HCT116 (cell line): ENCODE measurements at regions not wholly inside any gene's neighbourhood (a gene's known extent, or its start where the extent isn't known, plus 50 kb on each side); places are given as distances from the start of the nearest gene placed in this dataset.

Experiments used
- ATAC-seq: fragments of 200-7000 bp; cut with Tn5 transposase; 2 replicates; pipeline ENCODE4 v1.9.1; 2020; ENCODE audit warnings: mild to moderate bottlenecking, moderate library complexity
- BruUV-seq: library from RNA; stranded (reverse); fragments of 400-500 nt; replicated peaks from 2 replicates; lab custom pipeline; 2021; lab: Mats Ljungman, UMichigan
- CTCF ChIA-PET: fragments of 300-600 bp; sonication (Branson Sonifier 250); formaldehyde crosslinking; loops from one replicate; lab custom pipeline; 2021; ENCODE audit warnings: antibody characterized with exemption; lab: Charles Lee
- POLR2A ChIA-PET: fragments of 300-600, 350-600 bp; sonication (Branson Sonifier 250); formaldehyde crosslinking; loops from one replicate; lab custom pipeline; 2021; ENCODE audit warnings: antibody characterized with exemption; lab: Charles Lee
- RAD21 ChIA-PET, 2 experiments: fragments of 300-600 bp; sonication (Branson Sonifier 250); formaldehyde crosslinking; loops; one replicate each; lab custom pipeline; 2023; ENCODE audit warnings: low total read pairs in 2 of 2; ENCODE audit not compliant: uncharacterized antibody in 2 of 2, unreplicated experiment in 2 of 2, low non-redundant PET in 1 of 2; lab: Charles Lee
- DNase-seq: peaks from one replicate; pipeline ENCODE4 v3.0.0-alpha.2; 2010; ENCODE audit warnings: low read depth, low spot score
- H2AFZ ChIP-seq: fragments of 200-600 bp; shearing (Covaris generic), sonication (generic); 2 replicates; pipeline ENCODE4 v1.6.1; 2017; ENCODE audit warnings: low read depth, mixed run types, mixed read lengths, antibody characterized with exemption, low read length; ENCODE audit not compliant: poor library complexity, severe bottlenecking
- H3K27ac ChIP-seq: 2 replicates; pipeline ENCODE4 v1.5.1; 2012; ENCODE audit warnings: low read depth, low read length
- H3K27me3 ChIP-seq: fragments of 200-600 bp; sonication (generic); 2 replicates; pipeline ENCODE4 v1.6.1; 2016; ENCODE audit warnings: mixed run types, low read length, mixed read lengths; ENCODE audit not compliant: insufficient read depth
- H3K36me3 ChIP-seq, 2 experiments: fragments of 200-500 bp in 1 of 2; fragments of 200-600 bp in 1 of 2; sonication (Bioruptor generic) in 1 of 2; sonication (generic) in 1 of 2; 2 replicates each; pipeline versions ENCODE4 v1.5.1 to v1.6.1; 2014 to 2016; ENCODE audit warnings: low read length in 2 of 2, inconsistent platforms in 1 of 2, mixed read lengths in 1 of 2, mixed run types in 1 of 2; ENCODE audit not compliant: insufficient read depth in 2 of 2, control insufficient read depth in 1 of 2
- H3K4me1 ChIP-seq, 2 experiments: fragments of 200-600 bp in 1 of 2; sonication (generic) in 1 of 2; 2 replicates each; pipeline versions ENCODE4 v1.5.1 to v1.6.1; 2012 to 2017; ENCODE audit warnings: low read length in 2 of 2, inconsistent platforms in 1 of 2, mild to moderate bottlenecking in 1 of 2, mixed read lengths in 1 of 2, mixed run types in 1 of 2, moderate library complexity in 1 of 2; ENCODE audit not compliant: insufficient read depth in 2 of 2, control insufficient read depth in 1 of 2
- H3K4me2 ChIP-seq: fragments of 200-600 bp; sonication (generic); 2 replicates; pipeline ENCODE4 v1.6.1; 2017; ENCODE audit warnings: mixed run types, low read length, mixed read lengths
- H3K4me3 ChIP-seq, 2 experiments: fragments of 200-600 bp in 1 of 2; sonication (generic) in 1 of 2; replicated peaks in 1 of 2; 2 replicates each; pipeline ENCODE4 v1.5.1; 2011 to 2016; ENCODE audit warnings: low read length in 2 of 2, control low read depth in 1 of 2, low read depth in 1 of 2, mild to moderate bottlenecking in 1 of 2, mixed read lengths in 1 of 2, mixed run types in 1 of 2
- H3K79me2 ChIP-seq: fragments of 200-600 bp; sonication (generic); 2 replicates; pipeline ENCODE4 v1.6.1; 2017; ENCODE audit warnings: mild to moderate bottlenecking, mixed run types, low read length, moderate library complexity, mixed read lengths; ENCODE audit not compliant: insufficient read depth
- H3K9ac ChIP-seq: fragments of 200-600 bp; sonication (generic); 2 replicates; pipeline ENCODE4 v1.6.1; 2016; ENCODE audit warnings: low read length, mixed read lengths
- H3K9me2 ChIP-seq: fragments of 200-600 bp; sonication (generic), shearing (Covaris generic); 2 replicates; pipeline ENCODE4 v1.6.1; 2017; ENCODE audit warnings: mixed run types, mild to moderate bottlenecking, moderate library complexity; ENCODE audit not compliant: insufficient read depth
- H3K9me3 ChIP-seq, 2 experiments: fragments of 200-500 bp in 1 of 2; fragments of 200-600 bp in 1 of 2; sonication (Bioruptor generic) in 1 of 2; sonication (generic) in 1 of 2; 2 replicates each; pipeline ENCODE4 v1.6.1; 2014 to 2017; ENCODE audit warnings: low read length in 2 of 2, mixed read lengths in 2 of 2, inconsistent platforms in 1 of 2, low read depth in 1 of 2, mild to moderate bottlenecking in 1 of 2, mixed run types in 1 of 2, moderate library complexity in 1 of 2; ENCODE audit not compliant: control insufficient read depth in 1 of 2, insufficient read depth in 1 of 2
- H4K20me1 ChIP-seq: fragments of 200-600 bp; sonication (generic), shearing (Covaris generic); 2 replicates; pipeline ENCODE4 v1.6.1; 2017; ENCODE audit warnings: mixed run types, mild to moderate bottlenecking, moderate library complexity; ENCODE audit not compliant: insufficient read depth
- CEBPB ChIP-seq: IDR thresholded peaks from 2 replicates; pipeline ENCODE4 v1.6.1; 2012; ENCODE audit warnings: low read depth
- EGR1 ChIP-seq: IDR thresholded peaks from 2 replicates; pipeline ENCODE4 v1.6.1; 2012; ENCODE audit warnings: low read depth
- EZH2phosphoT487 ChIP-seq: fragments of 200-600 bp; IDR thresholded peaks from 2 replicates; pipeline ENCODE4 v1.6.1; 2018; ENCODE audit warnings: antibody characterized with exemption, borderline replicate concordance
- FOSL1 ChIP-seq: IDR thresholded peaks from 2 replicates; pipeline ENCODE4 v1.6.1; 2012; ENCODE audit warnings: low read depth
- JUND ChIP-seq: IDR thresholded peaks from 2 replicates; pipeline ENCODE4 v1.6.1; 2012
- POLR2A ChIP-seq: IDR thresholded peaks from 2 replicates; pipeline ENCODE4 v1.7.0; 2011; ENCODE audit warnings: borderline replicate concordance; ENCODE audit not compliant: insufficient read depth, insufficient read length; ENCODE audit errors: extremely low read depth
- POLR2AphosphoS5 ChIP-seq: IDR thresholded peaks from 2 replicates; pipeline ENCODE4 v1.6.1; 2011; ENCODE audit warnings: mild to moderate bottlenecking, low read depth, low read length, moderate library complexity
- SIN3A ChIP-seq: IDR thresholded peaks from 2 replicates; pipeline ENCODE4 v1.6.1; 2012; ENCODE audit warnings: low read depth
- SP1 ChIP-seq: IDR thresholded peaks from 2 replicates; pipeline ENCODE4 v1.6.1; 2012; ENCODE audit warnings: low read depth
- TCF7L2 ChIP-seq: IDR thresholded peaks from 2 replicates; pipeline ENCODE4 v1.7.0; 2011; ENCODE audit warnings: borderline replicate concordance, inconsistent platforms; ENCODE audit not compliant: insufficient read depth, insufficient read length; ENCODE audit errors: extremely low read depth
- YY1 ChIP-seq: IDR thresholded peaks from 2 replicates; pipeline ENCODE4 v1.6.1; 2011; ENCODE audit warnings: low read length, low read depth, moderate library complexity, mild to moderate bottlenecking; ENCODE audit not compliant: insufficient replicate concordance; ENCODE audit errors: extremely low read depth
- ZFX ChIP-seq: fragments of 450-650 bp; IDR thresholded peaks from 2 replicates; pipeline ENCODE4 v1.6.1; 2017
- intact Hi-C: fragments of 100-400 bp; cut with micrococcal nuclease; formaldehyde crosslinking; loops from 2 replicates; pipeline ENCODE4 v1.10.0; 2022
- TF ChIP-seq, protein P1 (sequence below): IDR thresholded peaks from 2 replicates; pipeline ENCODE4 v1.6.1; 2012
- TF ChIP-seq, protein P2 (sequence below): IDR thresholded peaks from 2 replicates; pipeline ENCODE4 v1.6.1; 2012; ENCODE audit warnings: low read depth
- TF ChIP-seq, protein P3 (sequence below): IDR thresholded peaks from 2 replicates; pipeline ENCODE4 v1.6.1; 2012
- TF ChIP-seq, protein P4 (sequence below), 3 experiments: fragments of 200-600 bp in 1 of 3; sonication (generic) in 1 of 3; IDR thresholded peaks in 2 of 3; conservative IDR thresholded peaks in 1 of 3; 2 replicates each; pipeline ENCODE4 v1.5.1; 2012 to 2017; ENCODE audit warnings: low read depth in 2 of 3, low read length in 2 of 3, antibody characterized with exemption in 1 of 3, borderline replicate concordance in 1 of 3, control low read depth in 1 of 3, mild to moderate bottlenecking in 1 of 3, mixed read lengths in 1 of 3, mixed run types in 1 of 3, moderate library complexity in 1 of 3; ENCODE audit not compliant: insufficient read depth in 1 of 3

GRCh38 chr1:229851511-229851910, 215.5 kb upstream of the GALNT2 start:
- Histone ChIP-seq H3K9me2 (no peaks in the 10 kb centered on the region; the same call in 1 of the 2 replicates), H4K20me1 (no peaks in the 10 kb centered on the region), H3K4me1 (no peaks in the 10 kb centered on the region), H3K79me2 (no peaks in the 10 kb centered on the region), H3K4me3 (no peak overlapping the region), H3K9ac (no peak overlapping the region), H3K27ac (no peak overlapping the region), H3K36me3 (no peaks in the 10 kb centered on the region), H2AFZ (no peak overlapping the region), H3K9me3 (no peaks in the 10 kb centered on the region), H3K4me2 (no peak overlapping the region), H3K27me3 (peaks cover 11% of the 10 kb centered on the region; the same call in 1 of the 2 replicates)
- DNase-seq (no peak), ATAC-seq (no peak)
- RAD21 ChIA-PET: no interaction called here
- TF ChIP-seq POLR2A (no peak), POLR2AphosphoS5 (no peak), TCF7L2 (no peak), JUND (no peak), SIN3A (no peak), YY1 (no peak), CEBPB (no peak), EZH2phosphoT487 (no peak), ZFX (no peak), SP1 (no peak), EGR1 (no peak), FOSL1 (no peak)
- TF ChIP-seq, protein P1, sequence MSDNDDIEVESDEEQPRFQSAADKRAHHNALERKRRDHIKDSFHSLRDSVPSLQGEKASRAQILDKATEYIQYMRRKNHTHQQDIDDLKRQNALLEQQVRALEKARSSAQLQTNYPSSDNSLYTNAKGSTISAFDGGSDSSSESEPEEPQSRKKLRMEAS: no peak
- TF ChIP-seq, protein P2, sequence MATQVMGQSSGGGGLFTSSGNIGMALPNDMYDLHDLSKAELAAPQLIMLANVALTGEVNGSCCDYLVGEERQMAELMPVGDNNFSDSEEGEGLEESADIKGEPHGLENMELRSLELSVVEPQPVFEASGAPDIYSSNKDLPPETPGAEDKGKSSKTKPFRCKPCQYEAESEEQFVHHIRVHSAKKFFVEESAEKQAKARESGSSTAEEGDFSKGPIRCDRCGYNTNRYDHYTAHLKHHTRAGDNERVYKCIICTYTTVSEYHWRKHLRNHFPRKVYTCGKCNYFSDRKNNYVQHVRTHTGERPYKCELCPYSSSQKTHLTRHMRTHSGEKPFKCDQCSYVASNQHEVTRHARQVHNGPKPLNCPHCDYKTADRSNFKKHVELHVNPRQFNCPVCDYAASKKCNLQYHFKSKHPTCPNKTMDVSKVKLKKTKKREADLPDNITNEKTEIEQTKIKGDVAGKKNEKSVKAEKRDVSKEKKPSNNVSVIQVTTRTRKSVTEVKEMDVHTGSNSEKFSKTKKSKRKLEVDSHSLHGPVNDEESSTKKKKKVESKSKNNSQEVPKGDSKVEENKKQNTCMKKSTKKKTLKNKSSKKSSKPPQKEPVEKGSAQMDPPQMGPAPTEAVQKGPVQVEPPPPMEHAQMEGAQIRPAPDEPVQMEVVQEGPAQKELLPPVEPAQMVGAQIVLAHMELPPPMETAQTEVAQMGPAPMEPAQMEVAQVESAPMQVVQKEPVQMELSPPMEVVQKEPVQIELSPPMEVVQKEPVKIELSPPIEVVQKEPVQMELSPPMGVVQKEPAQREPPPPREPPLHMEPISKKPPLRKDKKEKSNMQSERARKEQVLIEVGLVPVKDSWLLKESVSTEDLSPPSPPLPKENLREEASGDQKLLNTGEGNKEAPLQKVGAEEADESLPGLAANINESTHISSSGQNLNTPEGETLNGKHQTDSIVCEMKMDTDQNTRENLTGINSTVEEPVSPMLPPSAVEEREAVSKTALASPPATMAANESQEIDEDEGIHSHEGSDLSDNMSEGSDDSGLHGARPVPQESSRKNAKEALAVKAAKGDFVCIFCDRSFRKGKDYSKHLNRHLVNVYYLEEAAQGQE: no peak
- TF ChIP-seq, protein P3, sequence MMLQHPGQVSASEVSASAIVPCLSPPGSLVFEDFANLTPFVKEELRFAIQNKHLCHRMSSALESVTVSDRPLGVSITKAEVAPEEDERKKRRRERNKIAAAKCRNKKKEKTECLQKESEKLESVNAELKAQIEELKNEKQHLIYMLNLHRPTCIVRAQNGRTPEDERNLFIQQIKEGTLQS: no peak
- TF ChIP-seq, protein P4, sequence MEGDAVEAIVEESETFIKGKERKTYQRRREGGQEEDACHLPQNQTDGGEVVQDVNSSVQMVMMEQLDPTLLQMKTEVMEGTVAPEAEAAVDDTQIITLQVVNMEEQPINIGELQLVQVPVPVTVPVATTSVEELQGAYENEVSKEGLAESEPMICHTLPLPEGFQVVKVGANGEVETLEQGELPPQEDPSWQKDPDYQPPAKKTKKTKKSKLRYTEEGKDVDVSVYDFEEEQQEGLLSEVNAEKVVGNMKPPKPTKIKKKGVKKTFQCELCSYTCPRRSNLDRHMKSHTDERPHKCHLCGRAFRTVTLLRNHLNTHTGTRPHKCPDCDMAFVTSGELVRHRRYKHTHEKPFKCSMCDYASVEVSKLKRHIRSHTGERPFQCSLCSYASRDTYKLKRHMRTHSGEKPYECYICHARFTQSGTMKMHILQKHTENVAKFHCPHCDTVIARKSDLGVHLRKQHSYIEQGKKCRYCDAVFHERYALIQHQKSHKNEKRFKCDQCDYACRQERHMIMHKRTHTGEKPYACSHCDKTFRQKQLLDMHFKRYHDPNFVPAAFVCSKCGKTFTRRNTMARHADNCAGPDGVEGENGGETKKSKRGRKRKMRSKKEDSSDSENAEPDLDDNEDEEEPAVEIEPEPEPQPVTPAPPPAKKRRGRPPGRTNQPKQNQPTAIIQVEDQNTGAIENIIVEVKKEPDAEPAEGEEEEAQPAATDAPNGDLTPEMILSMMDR (IDR thresholded peaks at IDR 0.05 in 2 of 3, conservative IDR thresholded peaks at IDR 0.05 in 1 of 3; ENCODE audit: borderline replicate concordance in 1 of 3, insufficient read depth in 1 of 3, low read depth in 2 of 3, low read length in 2 of 3): no peak
- intact Hi-C loops: no loop called here
- BruUV-seq: no TSS peak
- CTCF ChIA-PET: no interaction called here
- POLR2A ChIA-PET: no interaction called here
